ENCODE measurements at regions not wholly inside any gene's neighbourhood (a gene's known extent, or its start where the extent isn't known, plus 50 kb on each side); places are given as distances from the start of the nearest gene placed in this dataset.

DNA sequence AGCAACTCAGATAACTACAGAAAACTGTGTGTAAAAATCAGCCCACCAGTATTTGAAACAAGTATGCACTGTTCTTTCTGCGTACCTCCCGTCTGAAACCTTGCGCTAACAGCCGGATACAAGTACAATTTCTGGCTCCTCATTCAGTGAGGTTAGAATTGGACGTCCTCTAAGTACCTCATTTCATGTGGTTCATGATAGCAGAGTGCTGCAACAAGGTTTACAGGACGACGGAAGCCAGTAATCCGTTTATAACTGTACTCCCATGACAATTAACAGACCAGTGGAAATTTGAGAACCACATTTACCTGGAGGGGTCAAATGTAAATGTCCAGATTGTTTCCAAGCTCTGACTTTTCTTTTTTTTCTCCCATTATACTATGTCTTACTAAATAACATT is 52.9 kb upstream of the TENM3 start:
- no peaks in the 10 kb centered on the region for H3K4me1 ChIP-seq (ENCODE audit: control insufficient read depth in 1 of 2, insufficient read depth in 2 of 2, low read length in 2 of 2)
- H3K4me1 Mint-ChIP-seq: no peaks in the 10 kb centered on the region
- peaks cover 0 to 3% (median 1%) of the 10 kb centered on the region in 3 donors for H3K27me3 Mint-ChIP-seq (ENCODE audit: low read depth in 3 of 3)
- H3K4me2 ChIP-seq (replicated peaks; ENCODE audit: extremely low read depth, low read length, poor library complexity, severe bottlenecking): no peak overlapping the region
- DNase-seq: no peak
- no peaks in the 10 kb centered on the region for H4K20me1 ChIP-seq (ENCODE audit: insufficient read depth, low read length)
- H3K9me3 Mint-ChIP-seq: no peaks in the 10 kb centered on the region
- H3K36me3 ChIP-seq (replicated peaks in 1 of 2; ENCODE audit: control insufficient read depth in 1 of 2, insufficient read depth in 2 of 2, low read length in 2 of 2): no peaks in the 10 kb centered on the region
- H3K4me3 Mint-ChIP-seq: no peak overlapping the region
- H3K27ac ChIP-seq (ENCODE audit: low read depth in 1 of 2, low read length in 2 of 2): no peak overlapping the region
- H3K9ac ChIP-seq (ENCODE audit: insufficient read depth, low read length, poor library complexity, severe bottlenecking): no peak overlapping the region
- intact Hi-C loops (cut with micrococcal nuclease): no loop called here
- WGBS (ENCODE audit: insufficient coverage): 77% methylated on average over 5 of the region's 8 CpGs
- no peaks in the 10 kb centered on the region for H3K9me3 ChIP-seq (replicated peaks in 1 of 2; ENCODE audit: control insufficient read depth in 1 of 2, insufficient read depth in 1 of 2, low read length in 2 of 2)
- H3K27ac Mint-ChIP-seq: no peak overlapping the region
- no peaks in the 10 kb centered on the region for H3K79me2 ChIP-seq (ENCODE audit: insufficient read depth, low read length)
- H2AFZ ChIP-seq (ENCODE audit: insufficient read depth, low read depth, low read length, poor library complexity, severe bottlenecking): no peak overlapping the region
- H3K27me3 ChIP-seq (ENCODE audit: control insufficient read depth in 2 of 2, insufficient read depth in 2 of 2, low read length in 2 of 2): no peaks in the 10 kb centered on the region
- H3K4me3 ChIP-seq (replicated peaks in 1 of 3; ENCODE audit: low read depth in 2 of 3, low read length in 3 of 3): no peak overlapping the region
- no peak for TF ChIP-seq CTCF (IDR thresholded peaks at IDR 0.05)
- H3K36me3 Mint-ChIP-seq: no peaks in the 10 kb centered on the region

GRCh38 chr4:182192511-182193181 is 50.6 kb upstream of the TENM3 start:
- no peaks in the 10 kb centered on the region for H3K4me1 Mint-ChIP-seq
- Histone ChIP-seq H3K9ac (ENCODE audit: insufficient read depth, low read length, poor library complexity, severe bottlenecking) (no peak overlapping the region), H3K9me3 (replicated peaks in 1 of 2; ENCODE audit: control insufficient read depth in 1 of 2, insufficient read depth in 1 of 2, low read length in 2 of 2) (peaks cover 0 to 6% of the 10 kb centered on the region in 2 donors), H2AFZ (ENCODE audit: insufficient read depth, low read depth, low read length, poor library complexity, severe bottlenecking) (no peak overlapping the region), H3K4me2 (replicated peaks; ENCODE audit: extremely low read depth, low read length, poor library complexity, severe bottlenecking) (no peak overlapping the region), H4K20me1 (ENCODE audit: insufficient read depth, low read length) (no peaks in the 10 kb centered on the region), H3K36me3 (replicated peaks in 1 of 2; ENCODE audit: control insufficient read depth in 1 of 2, insufficient read depth in 2 of 2, low read length in 2 of 2) (no peaks in the 10 kb centered on the region), H3K27me3 (ENCODE audit: control insufficient read depth in 2 of 2, insufficient read depth in 2 of 2, low read length in 2 of 2) (no peaks in the 10 kb centered on the region), H3K27ac (ENCODE audit: low read depth in 1 of 2, low read length in 2 of 2) (no peak overlapping the region), H3K4me1 (ENCODE audit: control insufficient read depth in 1 of 2, insufficient read depth in 2 of 2, low read length in 2 of 2) (no peaks in the 10 kb centered on the region), H3K79me2 (ENCODE audit: insufficient read depth, low read length) (no peaks in the 10 kb centered on the region), H3K4me3 (replicated peaks in 1 of 3; ENCODE audit: low read depth in 2 of 3, low read length in 3 of 3) (no peak overlapping the region)
- no CpG with 5 or more reads among the region's 1 CpG for WGBS (ENCODE audit: insufficient coverage)
- H3K27ac Mint-ChIP-seq: no peak overlapping the region
- no peak for DNase-seq
- no peak overlapping the region for H3K4me3 Mint-ChIP-seq
- no peak for TF ChIP-seq CTCF (IDR thresholded peaks at IDR 0.05)
- peaks cover 0 to under 1% (median 0%) of the 10 kb centered on the region in 7 donors for H3K9me3 Mint-ChIP-seq
- peaks cover 0 to 4% (median 0%) of the 10 kb centered on the region in 3 donors for H3K27me3 Mint-ChIP-seq (ENCODE audit: low read depth in 3 of 3)
- intact Hi-C loops (cut with micrococcal nuclease): no loop called here
- H3K36me3 Mint-ChIP-seq: no peaks in the 10 kb centered on the region

Measured in CD14-positive monocyte (primary cell).